Suprapubic skin (tissue), 2 donors: ENCODE measurements at regions not wholly inside any gene's neighbourhood (a gene's known extent, or its start where the extent isn't known, plus 50 kb on each side); places are given as distances from the start of the nearest gene placed in this dataset.

ENCODE experiments used
- EP300 ChIP-seq: sonication (generic); formaldehyde crosslinking; IDR thresholded peaks from one replicate; pipeline ENCODE4 v1.6.1; 2017; ENCODE audit warnings: antibody characterized with exemption
- POLR2A ChIP-seq, 2 donors: fragments of 450-650 bp; IDR thresholded peaks; one replicate each; pipeline ENCODE4 v1.6.1; 2017; ENCODE audit warnings: antibody characterized with exemption in 2 of 2, mild to moderate bottlenecking in 2 of 2, moderate library complexity in 2 of 2

DNA sequence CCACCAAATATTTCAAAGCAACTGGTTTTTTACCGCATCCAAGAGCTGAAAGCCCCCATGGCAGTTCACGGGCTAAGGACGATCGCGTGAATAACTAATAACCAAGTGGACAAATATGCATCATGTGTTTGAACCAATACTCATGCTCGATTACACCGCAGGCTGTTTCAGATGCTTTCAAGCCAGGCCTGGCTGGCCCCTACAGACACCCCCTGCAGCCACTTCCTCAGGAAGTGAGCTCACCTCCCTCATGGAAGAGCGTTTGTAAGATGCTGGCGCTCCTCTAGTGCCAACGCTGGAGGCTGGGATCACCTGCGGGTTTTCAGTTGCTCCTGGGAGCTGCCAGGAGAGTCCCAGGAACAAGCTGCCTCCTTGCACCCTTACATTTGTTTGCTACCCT lies 53.9 kb upstream of the PTCH1 start:
- TF ChIP-seq EP300 (no peak), POLR2A (IDR thresholded peaks at IDR 0.05) (no peak)
